Spleen (tissue), 11 donors: ENCODE measurements at regions not wholly inside any gene's neighbourhood (a gene's known extent, or its start where the extent isn't known, plus 50 kb on each side); places are given as distances from the start of the nearest gene placed in this dataset.

Source experiments
- DNase-seq: peaks from one replicate; pipeline ENCODE4 v3.0.0-alpha.2; 2020
- H3K27ac ChIP-seq, 8 donors: fragments of 200-600 bp; sonication (generic) in 7 of 8; 1 replicate in 4 of 8; 2 replicates in 4 of 8; pipeline versions ENCODE4 v1.5.0 to v1.8.0; 2016 to 2021; ENCODE audit warnings: inconsistent platforms in 4 of 8, mild to moderate bottlenecking in 4 of 8, moderate library complexity in 1 of 8
- H3K27me3 ChIP-seq, 7 donors: fragments of 200-600 bp; sonication (generic) in 6 of 7; replicated peaks in 1 of 7; 1 replicate in 4 of 7; 2 replicates in 3 of 7; pipeline versions ENCODE4 v1.5.0 to v1.8.0; 2016 to 2021; ENCODE audit warnings: inconsistent platforms in 3 of 7, mild to moderate bottlenecking in 1 of 7
- H3K36me3 ChIP-seq, 6 donors: fragments of 200-600 bp; sonication (generic) in 5 of 6; 1 replicate in 4 of 6; 2 replicates in 2 of 6; pipeline versions ENCODE4 v1.5.0 to v1.8.0; 2016 to 2021; ENCODE audit warnings: inconsistent platforms in 2 of 6
- H3K4me1 ChIP-seq, 6 donors: fragments of 200-600 bp; sonication (generic) in 5 of 6; 1 replicate in 3 of 6; 2 replicates in 3 of 6; pipeline versions ENCODE4 v1.5.0 to v1.8.0; 2016 to 2021; ENCODE audit warnings: inconsistent platforms in 3 of 6
- H3K4me3 ChIP-seq, 8 donors: fragments of 200-600 bp; sonication (generic) in 7 of 8; 1 replicate in 4 of 8; 2 replicates in 4 of 8; pipeline versions ENCODE4 v1.5.0 to v1.8.0; 2016 to 2021; ENCODE audit warnings: inconsistent platforms in 4 of 8, mild to moderate bottlenecking in 4 of 8, moderate library complexity in 2 of 8
- H3K9me3 ChIP-seq, 8 donors: fragments of 200-600 bp; sonication (generic) in 7 of 8; 1 replicate in 4 of 8; 2 replicates in 4 of 8; pipeline versions ENCODE4 v1.5.0 to v1.8.0; 2016 to 2021; ENCODE audit warnings: inconsistent platforms in 4 of 8
- POLR2A ChIP-seq, 3 donors: fragments of 450-650 bp; IDR thresholded peaks; one replicate each; pipeline ENCODE4 v1.5.1; 2017; ENCODE audit warnings: antibody characterized with exemption in 3 of 3, mild to moderate bottlenecking in 1 of 3
- POLR2AphosphoS5 ChIP-seq, 3 donors: sonication (generic); formaldehyde crosslinking; IDR thresholded peaks; one replicate each; pipeline ENCODE4 v1.5.1; 2017; ENCODE audit warnings: antibody characterized with exemption in 3 of 3
- WGBS, 5 donors: extraction: QIAGEN DNeasy Blood & Tissue Kit in 3 of 5; methylation state at CpG; one replicate each; pipeline versions ENCODE4 v1.1.5 to v1.1.7; 2013 to 2018; 5-methylcytosine and 5-hydroxymethylcytosine counted together
- intact Hi-C: fragments of 100-400 bp; cut with DNase I; formaldehyde crosslinking; loops from one replicate; pipeline ENCODE4 v1.15.0; 2023; ENCODE audit warnings: low total_unique reads
- TF ChIP-seq, protein P1 (sequence below), 11 experiments: fragments of 200-600 bp in 7 of 11; fragments of 450-650 bp in 4 of 11; sonication (generic) in 4 of 11; IDR thresholded peaks in 8 of 11; conservative IDR thresholded peaks in 3 of 11; 1 replicate in 7 of 11; 2 replicates in 4 of 11; pipeline versions ENCODE4 v1.4.0 to v1.8.0; 2016 to 2021; ENCODE audit warnings: antibody characterized with exemption in 11 of 11, inconsistent platforms in 4 of 11, mild to moderate bottlenecking in 1 of 11
- donor health status: healthy with polysubstance abuse.
- donor health status: DM: no; HTN: no; CAD: no; lungs with moderate emphysema.
- donor health status: DM: no; HTN: no; CAD: no.
- donor health status: Bipolar disorder and iron deficiency.
- donor health status: healthy.
- donor health status: DM: no; HTN: no; CAD: no.
- donor health status: DM: yes; HTN: yes; CAD: no.

DNA sequence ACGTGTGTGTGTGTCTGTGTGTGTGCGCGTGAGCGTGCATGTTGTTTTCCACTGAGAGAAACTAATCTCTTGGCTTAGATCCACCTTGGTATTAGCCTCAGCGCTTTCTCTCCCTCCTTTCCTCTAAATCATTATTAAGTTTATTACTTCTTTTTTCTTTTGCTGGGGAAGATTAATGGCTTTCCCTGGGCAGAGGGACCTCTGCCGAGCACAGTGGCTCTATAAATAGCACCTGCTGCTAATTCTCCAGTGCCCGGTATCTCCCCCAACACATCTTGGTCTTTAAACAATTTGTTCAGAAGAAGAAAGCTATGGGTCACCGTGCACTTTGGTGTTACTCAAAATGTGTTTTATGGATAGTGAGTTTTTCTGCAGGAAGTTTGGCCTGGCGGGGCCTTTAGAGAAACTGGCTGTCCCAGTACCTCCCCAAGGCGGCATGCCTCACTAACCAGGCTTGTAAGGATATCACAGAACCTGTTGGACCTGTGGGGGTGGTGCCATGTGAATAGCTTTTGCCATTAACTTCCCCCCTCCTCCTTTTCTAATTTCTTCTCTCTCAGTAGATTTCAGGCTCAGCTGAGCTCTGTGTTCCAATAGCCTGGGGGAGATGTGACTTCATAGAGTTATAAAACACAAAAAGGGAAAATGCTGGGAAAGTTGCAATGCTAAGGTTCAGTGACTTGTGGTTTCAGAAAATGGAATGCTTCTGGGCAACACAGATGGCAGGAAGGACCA, 70.1 kb upstream of the RAB11FIP2 start:
- no peak overlapping the region for H3K4me3 ChIP-seq
- H3K4me1 ChIP-seq = no peaks in the 10 kb centered on the region
- 69 to 74% (median 70%) methylated on average over 10 of the region's 10 CpGs for WGBS, 5 donors
- intact Hi-C loops = no loop called here
- H3K27ac ChIP-seq = no peak overlapping the region
- no peaks in the 10 kb centered on the region for H3K9me3 ChIP-seq
- TF ChIP-seq, protein P1, sequence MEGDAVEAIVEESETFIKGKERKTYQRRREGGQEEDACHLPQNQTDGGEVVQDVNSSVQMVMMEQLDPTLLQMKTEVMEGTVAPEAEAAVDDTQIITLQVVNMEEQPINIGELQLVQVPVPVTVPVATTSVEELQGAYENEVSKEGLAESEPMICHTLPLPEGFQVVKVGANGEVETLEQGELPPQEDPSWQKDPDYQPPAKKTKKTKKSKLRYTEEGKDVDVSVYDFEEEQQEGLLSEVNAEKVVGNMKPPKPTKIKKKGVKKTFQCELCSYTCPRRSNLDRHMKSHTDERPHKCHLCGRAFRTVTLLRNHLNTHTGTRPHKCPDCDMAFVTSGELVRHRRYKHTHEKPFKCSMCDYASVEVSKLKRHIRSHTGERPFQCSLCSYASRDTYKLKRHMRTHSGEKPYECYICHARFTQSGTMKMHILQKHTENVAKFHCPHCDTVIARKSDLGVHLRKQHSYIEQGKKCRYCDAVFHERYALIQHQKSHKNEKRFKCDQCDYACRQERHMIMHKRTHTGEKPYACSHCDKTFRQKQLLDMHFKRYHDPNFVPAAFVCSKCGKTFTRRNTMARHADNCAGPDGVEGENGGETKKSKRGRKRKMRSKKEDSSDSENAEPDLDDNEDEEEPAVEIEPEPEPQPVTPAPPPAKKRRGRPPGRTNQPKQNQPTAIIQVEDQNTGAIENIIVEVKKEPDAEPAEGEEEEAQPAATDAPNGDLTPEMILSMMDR (IDR thresholded peaks at IDR 0.05 in 8 of 11, conservative IDR thresholded peaks at IDR 0.05 in 3 of 11) = no peak
- TF ChIP-seq POLR2AphosphoS5 (IDR thresholded peaks at IDR 0.05) (no peak), POLR2A (IDR thresholded peaks at IDR 0.05) (no peak)
- H3K27me3 ChIP-seq = no peaks in the 10 kb centered on the region
- no peaks in the 10 kb centered on the region for H3K36me3 ChIP-seq
- no peak for DNase-seq

DNA sequence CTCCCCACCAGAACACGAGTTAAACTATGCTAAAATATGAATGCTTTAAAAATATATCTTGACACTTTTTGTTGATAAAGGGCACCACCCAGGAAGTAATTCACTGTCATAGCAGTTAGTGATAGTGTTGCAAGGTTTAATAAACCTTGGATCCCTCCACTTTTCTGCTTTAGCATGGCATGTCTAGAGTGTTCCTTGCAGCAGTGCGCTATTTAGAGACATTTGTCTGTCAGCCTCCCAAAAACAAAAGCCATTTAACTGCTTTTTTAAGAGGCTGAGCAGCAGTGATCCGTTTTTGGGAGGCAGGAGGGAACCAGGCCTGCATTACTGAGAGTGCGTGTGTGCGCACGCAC, 69.6 kb upstream of the RAB11FIP2 start:
- H3K4me3 ChIP-seq = no peak overlapping the region
- no peak for TF ChIP-seq POLR2A (IDR thresholded peaks at IDR 0.05)
- TF ChIP-seq, protein P1 (IDR thresholded peaks at IDR 0.05 in 8 of 11, conservative IDR thresholded peaks at IDR 0.05 in 3 of 11) = no peak
- no peak for TF ChIP-seq POLR2AphosphoS5 (IDR thresholded peaks at IDR 0.05)
- DNase-seq = no peak
- H3K9me3 ChIP-seq = no peaks in the 10 kb centered on the region
- intact Hi-C loops = no loop called here
- H3K27ac ChIP-seq = no peak overlapping the region
- no peaks in the 10 kb centered on the region for H3K36me3 ChIP-seq
- no peaks in the 10 kb centered on the region for H3K27me3 ChIP-seq
- no peaks in the 10 kb centered on the region for H3K4me1 ChIP-seq
- WGBS, 5 donors = 72 to 79% (median 75%) methylated on average over 6 of the region's 6 CpGs

DNA sequence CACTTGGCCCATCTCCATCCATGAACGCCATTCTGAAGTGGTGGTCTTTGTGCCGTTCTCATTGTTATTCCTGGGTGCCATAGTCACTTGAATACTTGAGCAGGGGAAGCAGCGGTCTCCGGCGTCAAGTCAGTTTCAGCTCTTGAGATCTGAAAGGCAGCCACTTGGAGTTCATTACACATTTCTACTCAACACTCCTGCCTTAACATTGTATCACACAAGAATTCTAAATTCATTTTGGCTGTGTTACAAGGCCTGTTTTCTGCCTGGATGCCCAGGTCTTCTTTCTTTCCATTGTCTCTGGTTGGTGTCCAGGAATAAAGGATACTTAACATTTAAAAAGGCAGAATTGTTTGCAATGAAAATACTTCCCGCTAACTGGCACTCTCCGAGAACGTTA, 69.0 kb upstream of the RAB11FIP2 start:
- 86 to 92% (median 89%) methylated on average over 8 of the region's 8 CpGs for WGBS, 5 donors

DNA sequence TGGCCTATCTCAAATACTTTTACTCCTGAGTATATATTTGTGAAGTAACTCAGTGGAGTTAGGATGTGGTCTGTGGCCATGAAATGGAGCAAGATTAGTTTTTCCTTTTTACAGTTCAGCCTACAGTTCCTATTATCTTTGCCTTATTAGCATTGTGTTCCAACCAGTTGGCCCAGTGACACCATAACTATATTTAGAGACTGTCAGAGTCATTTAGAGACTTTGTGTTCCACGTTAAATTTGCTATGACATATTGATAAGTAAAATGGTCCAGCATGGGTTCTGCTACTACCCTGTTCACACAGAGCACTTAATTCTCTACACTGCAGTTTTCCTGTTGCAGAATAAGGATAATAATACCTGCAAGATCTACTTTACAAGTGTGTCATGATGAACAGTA, 68.3 kb upstream of the RAB11FIP2 start:
- Histone ChIP-seq H3K9me3 (no peaks in the 10 kb centered on the region), H3K36me3 (no peaks in the 10 kb centered on the region), H3K4me3 (no peak overlapping the region), H3K27ac (no peak overlapping the region), H3K27me3 (no peaks in the 10 kb centered on the region), H3K4me1 (no peaks in the 10 kb centered on the region)
- DNase-seq = no peak
- no peak for TF ChIP-seq POLR2AphosphoS5 (IDR thresholded peaks at IDR 0.05)
- no peak for TF ChIP-seq POLR2A (IDR thresholded peaks at IDR 0.05)
- TF ChIP-seq, protein P1 (IDR thresholded peaks at IDR 0.05 in 8 of 11, conservative IDR thresholded peaks at IDR 0.05 in 3 of 11) = no peak
- intact Hi-C loops = no loop called here
- WGBS, 5 donors = 52 to 71% (median 67%) methylated on average over 1 of the region's 1 CpG

More for the DNA sequence above, 69.0 kb upstream of the RAB11FIP2 start:
- H3K4me1 ChIP-seq = no peaks in the 10 kb centered on the region
- no peaks in the 10 kb centered on the region for H3K9me3 ChIP-seq
- no peak overlapping the region for H3K27ac ChIP-seq
- no peaks in the 10 kb centered on the region for H3K36me3 ChIP-seq
- intact Hi-C loops = no loop called here
- no peaks in the 10 kb centered on the region for H3K27me3 ChIP-seq
- no peak for DNase-seq
- TF ChIP-seq, protein P1 (IDR thresholded peaks at IDR 0.05 in 8 of 11, conservative IDR thresholded peaks at IDR 0.05 in 3 of 11) = no peak
- TF ChIP-seq POLR2AphosphoS5 (IDR thresholded peaks at IDR 0.05) = no peak
- no peak for TF ChIP-seq POLR2A (IDR thresholded peaks at IDR 0.05)
- no peak overlapping the region for H3K4me3 ChIP-seq
